ENCODE measurements at regions not wholly inside any gene's neighbourhood (a gene's known extent, or its start where the extent isn't known, plus 50 kb on each side); places are given as distances from the start of the nearest gene placed in this dataset.

DNA sequence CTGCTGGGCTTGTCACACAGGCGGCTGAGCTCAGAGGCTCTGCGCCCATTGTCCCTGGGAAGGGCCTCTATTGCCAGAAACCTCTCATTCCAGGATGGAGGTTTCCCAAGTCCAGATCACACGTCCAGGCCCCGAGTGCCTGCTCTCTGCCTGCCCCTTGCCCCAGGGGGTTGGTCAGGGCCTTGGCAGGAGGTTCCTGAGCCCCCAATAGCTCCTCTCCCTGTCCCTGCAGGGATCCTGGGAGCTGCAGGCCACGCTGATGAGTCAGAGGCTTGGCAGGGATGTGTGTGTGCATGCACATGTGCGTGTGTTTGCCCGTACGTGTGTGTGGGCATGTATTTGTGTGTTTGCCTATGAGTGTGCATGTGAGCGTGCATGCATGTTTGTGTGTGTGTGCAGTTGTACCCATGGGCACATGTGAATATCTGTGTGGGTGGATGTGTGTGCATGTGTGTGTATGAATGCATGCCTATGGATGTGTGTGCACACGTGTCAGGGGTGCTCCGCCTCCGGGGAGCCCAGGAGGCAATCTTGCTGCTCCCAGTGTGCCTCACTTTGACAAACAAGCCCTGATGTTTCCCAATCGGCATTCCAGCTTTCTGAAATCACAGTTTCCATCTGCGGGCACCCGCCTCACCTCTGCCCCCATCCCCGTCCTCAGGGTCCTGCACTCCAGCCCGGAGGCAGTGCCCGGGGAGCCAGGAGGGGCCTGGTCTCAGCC is 98.4 kb upstream of the GSE1 start (continued):
- TF ChIP-seq, protein P1, sequence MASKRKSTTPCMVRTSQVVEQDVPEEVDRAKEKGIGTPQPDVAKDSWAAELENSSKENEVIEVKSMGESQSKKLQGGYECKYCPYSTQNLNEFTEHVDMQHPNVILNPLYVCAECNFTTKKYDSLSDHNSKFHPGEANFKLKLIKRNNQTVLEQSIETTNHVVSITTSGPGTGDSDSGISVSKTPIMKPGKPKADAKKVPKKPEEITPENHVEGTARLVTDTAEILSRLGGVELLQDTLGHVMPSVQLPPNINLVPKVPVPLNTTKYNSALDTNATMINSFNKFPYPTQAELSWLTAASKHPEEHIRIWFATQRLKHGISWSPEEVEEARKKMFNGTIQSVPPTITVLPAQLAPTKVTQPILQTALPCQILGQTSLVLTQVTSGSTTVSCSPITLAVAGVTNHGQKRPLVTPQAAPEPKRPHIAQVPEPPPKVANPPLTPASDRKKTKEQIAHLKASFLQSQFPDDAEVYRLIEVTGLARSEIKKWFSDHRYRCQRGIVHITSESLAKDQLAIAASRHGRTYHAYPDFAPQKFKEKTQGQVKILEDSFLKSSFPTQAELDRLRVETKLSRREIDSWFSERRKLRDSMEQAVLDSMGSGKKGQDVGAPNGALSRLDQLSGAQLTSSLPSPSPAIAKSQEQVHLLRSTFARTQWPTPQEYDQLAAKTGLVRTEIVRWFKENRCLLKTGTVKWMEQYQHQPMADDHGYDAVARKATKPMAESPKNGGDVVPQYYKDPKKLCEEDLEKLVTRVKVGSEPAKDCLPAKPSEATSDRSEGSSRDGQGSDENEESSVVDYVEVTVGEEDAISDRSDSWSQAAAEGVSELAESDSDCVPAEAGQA (IDR thresholded peaks at IDR 0.05; ENCODE audit: low read depth): peak; percentile 81; the same call in 1 of the 2 replicates
- TF ChIP-seq, protein P1 (CRISPR knock-in tag; IDR thresholded peaks at IDR 0.05; ENCODE audit: borderline replicate concordance): no peak; the same call in 1 of the 2 replicates
- TF ChIP-seq YY1 (IDR thresholded peaks at IDR 0.05; ENCODE audit: insufficient read depth, insufficient replicate concordance, low read depth, low read length): peak; percentile 8
- peak; percentile 99 for TF ChIP-seq TRAFD1 (CRISPR knock-in tag; IDR thresholded peaks at IDR 0.05; ENCODE audit: borderline replicate concordance)
- TF ChIP-seq HMG20A (CRISPR knock-in tag; IDR thresholded peaks at IDR 0.05; ENCODE audit: borderline replicate concordance): peak; percentile 99
- TF ChIP-seq ZNF180 (CRISPR knock-in tag; IDR thresholded peaks at IDR 0.05; ENCODE audit: borderline replicate concordance, low read depth): no peak
- TF ChIP-seq ZEB1 (IDR thresholded peaks at IDR 0.05; ENCODE audit: insufficient replicate concordance, low read depth): peak; percentile 81
- peak; percentile 96 for TF ChIP-seq ZSCAN29 (CRISPR knock-in tag; conservative IDR thresholded peaks at IDR 0.05)
- peak; percentile 95 for TF ChIP-seq ZNF605 (CRISPR knock-in tag; IDR thresholded peaks at IDR 0.05)
- TF ChIP-seq ZNF556 (CRISPR knock-in tag; IDR thresholded peaks at IDR 0.05; ENCODE audit: borderline replicate concordance): peak; percentile 97
- TF ChIP-seq AGO1 (IDR thresholded peaks at IDR 0.05; ENCODE audit: low read depth, low read length, poor library complexity, severe bottlenecking): peak; percentile 15
- no peak for TF ChIP-seq GPN1 (CRISPR knock-in tag; IDR thresholded peaks at IDR 0.05; ENCODE audit: borderline replicate concordance)
- peak; percentile 94 for TF ChIP-seq MXI1 (IDR thresholded peaks at IDR 0.05; ENCODE audit: borderline replicate concordance, low read depth, low read length)
- no peak for TF ChIP-seq ZNF83 (CRISPR knock-in tag; IDR thresholded peaks at IDR 0.05; ENCODE audit: borderline replicate concordance)
- no peak; the same call in 1 of the 2 replicates for TF ChIP-seq SNAPC5 (CRISPR knock-in tag; IDR thresholded peaks at IDR 0.05; ENCODE audit: borderline replicate concordance)
- TF ChIP-seq HOXA5 (CRISPR knock-in tag; IDR thresholded peaks at IDR 0.05): peak; percentile 98
- no peak for TF ChIP-seq CHCHD3 (CRISPR knock-in tag; IDR thresholded peaks at IDR 0.05)
- TF ChIP-seq ZNF10 (CRISPR knock-in tag; IDR thresholded peaks at IDR 0.05; ENCODE audit: borderline replicate concordance, low read depth): no peak
